HEK293 (cell line): ENCODE measurements at regions not wholly inside any gene's neighbourhood (a gene's known extent, or its start where the extent isn't known, plus 50 kb on each side); places are given as distances from the start of the nearest gene placed in this dataset.

Source experiments
- CTCF ChIA-PET: fragments of 350-600 bp; formaldehyde crosslinking; extraction: SDS; loops from one replicate; lab custom pipeline; 2021; ENCODE audit warnings: antibody characterized with exemption; lab: Yijun Ruan, JAX
- POLR2A ChIA-PET: fragments of 300-600 bp; formaldehyde crosslinking; extraction: SDS; loops from one replicate; lab custom pipeline; 2020; ENCODE audit warnings: antibody characterized with exemption, inconsistent platforms; lab: Yijun Ruan, JAX
- H3K27ac ChIP-seq: fragments of 200-500 bp; sonication (Bioruptor generic); 2 replicates; pipeline ENCODE4 v1.5.1; 2014; ENCODE audit warnings: low read depth, low read length, control low read depth, inconsistent platforms; ENCODE audit errors: extremely low read depth
- H3K36me3 ChIP-seq, 2 experiments: fragments of 200-500 bp in 1 of 2; sonication (Bioruptor generic) in 1 of 2; 1 replicate in 1 of 2; 2 replicates in 1 of 2; pipeline ENCODE4 v1.5.1; 2014 to 2017; ENCODE audit warnings: inconsistent platforms in 2 of 2, low read length in 2 of 2; ENCODE audit not compliant: control insufficient read depth in 2 of 2, insufficient read depth in 1 of 2
- H3K4me1 ChIP-seq: fragments of 200-500 bp; sonication (Bioruptor generic); 2 replicates; pipeline ENCODE4 v1.5.1; 2014; ENCODE audit warnings: mild to moderate bottlenecking, low read length, inconsistent platforms; ENCODE audit not compliant: control insufficient read depth, insufficient read depth
- H3K4me3 ChIP-seq: 2 replicates; pipeline ENCODE4 v1.5.1; 2011; ENCODE audit warnings: low read depth, mild to moderate bottlenecking, control low read depth, low read length, moderate library complexity
- H3K9me3 ChIP-seq: fragments of 200-500 bp; sonication (Bioruptor generic); 2 replicates; pipeline ENCODE4 v1.5.1; 2014; ENCODE audit warnings: low read depth, low read length, inconsistent platforms; ENCODE audit not compliant: control insufficient read depth, insufficient read depth
- BCL11A ChIP-seq: fragments of 450-650 bp; formaldehyde crosslinking; IDR thresholded peaks from 2 replicates; pipeline ENCODE4 v1.5.1; 2016; ENCODE audit warnings: low read depth, missing biosample characterization, missing genetic modification characterization
- KLF7 ChIP-seq: fragments of 450-650 bp; formaldehyde crosslinking; IDR thresholded peaks from 2 replicates; pipeline ENCODE4 v1.5.1; 2016; ENCODE audit warnings: missing biosample characterization, missing genetic modification characterization, borderline replicate concordance
- SALL2 ChIP-seq: fragments of 450-650 bp; formaldehyde crosslinking; IDR thresholded peaks from 2 replicates; pipeline ENCODE4 v1.5.0; 2017; ENCODE audit warnings: missing biosample characterization, mild to moderate bottlenecking, missing genetic modification characterization, borderline replicate concordance
- ZBTB21 ChIP-seq: fragments of 450-650 bp; formaldehyde crosslinking; IDR thresholded peaks from 2 replicates; pipeline ENCODE4 v1.5.1; 2017; ENCODE audit warnings: missing biosample characterization, missing genetic modification characterization
- ZBTB6 ChIP-seq: fragments of 450-650 bp; formaldehyde crosslinking; IDR thresholded peaks from 2 replicates; pipeline ENCODE4 v1.5.1; 2017; ENCODE audit warnings: missing biosample characterization, missing genetic modification characterization
- ZBTB8A ChIP-seq: fragments of 450-650 bp; formaldehyde crosslinking; IDR thresholded peaks from 2 replicates; pipeline ENCODE4 v1.5.1; 2016; ENCODE audit warnings: missing biosample characterization, missing genetic modification characterization
- ZNF266 ChIP-seq: fragments of 450-650 bp; formaldehyde crosslinking; IDR thresholded peaks from 2 replicates; pipeline ENCODE4 v1.5.1; 2016; ENCODE audit warnings: missing biosample characterization, missing genetic modification characterization, low read depth
- ZNF341 ChIP-seq: fragments of 450-650 bp; formaldehyde crosslinking; IDR thresholded peaks from 2 replicates; pipeline ENCODE4; 2016; ENCODE audit warnings: low read depth, missing biosample characterization, missing genetic modification characterization
- ZNF350 ChIP-seq: fragments of 450-650 bp; formaldehyde crosslinking; IDR thresholded peaks from 2 replicates; pipeline ENCODE4 v1.5.0; 2017; ENCODE audit warnings: missing biosample characterization, mild to moderate bottlenecking, missing genetic modification characterization
- ZNF529 ChIP-seq: fragments of 450-650 bp; formaldehyde crosslinking; IDR thresholded peaks from 2 replicates; pipeline ENCODE4 v1.5.1; 2017; ENCODE audit warnings: missing genetic modification characterization, missing biosample characterization; ENCODE audit not compliant: insufficient replicate concordance
- ZNF664 ChIP-seq: fragments of 450-650 bp; formaldehyde crosslinking; IDR thresholded peaks from 2 replicates; pipeline ENCODE4 v1.5.1; 2016; ENCODE audit warnings: missing biosample characterization, missing genetic modification characterization
- ZNF701 ChIP-seq: fragments of 450-650 bp; formaldehyde crosslinking; IDR thresholded peaks from 2 replicates; pipeline ENCODE4 v1.5.1; 2016; ENCODE audit warnings: missing biosample characterization, missing genetic modification characterization
- TF ChIP-seq, protein P1 (sequence below): fragments of 450-650 bp; formaldehyde crosslinking; IDR thresholded peaks from 2 replicates; pipeline ENCODE4; 2016; ENCODE audit warnings: missing biosample characterization, missing genetic modification characterization
- TF ChIP-seq, protein P2 (sequence below): fragments of 450-650 bp; IDR thresholded peaks from 2 replicates; pipeline ENCODE4 v1.5.1; 2018; ENCODE audit warnings: missing biosample characterization, missing genetic modification characterization
- TF ChIP-seq, protein P3 (sequence below): fragments of 450-650 bp; formaldehyde crosslinking; IDR thresholded peaks from 2 replicates; pipeline ENCODE4 v1.5.1; 2016; ENCODE audit warnings: missing biosample characterization, missing genetic modification characterization

DNA sequence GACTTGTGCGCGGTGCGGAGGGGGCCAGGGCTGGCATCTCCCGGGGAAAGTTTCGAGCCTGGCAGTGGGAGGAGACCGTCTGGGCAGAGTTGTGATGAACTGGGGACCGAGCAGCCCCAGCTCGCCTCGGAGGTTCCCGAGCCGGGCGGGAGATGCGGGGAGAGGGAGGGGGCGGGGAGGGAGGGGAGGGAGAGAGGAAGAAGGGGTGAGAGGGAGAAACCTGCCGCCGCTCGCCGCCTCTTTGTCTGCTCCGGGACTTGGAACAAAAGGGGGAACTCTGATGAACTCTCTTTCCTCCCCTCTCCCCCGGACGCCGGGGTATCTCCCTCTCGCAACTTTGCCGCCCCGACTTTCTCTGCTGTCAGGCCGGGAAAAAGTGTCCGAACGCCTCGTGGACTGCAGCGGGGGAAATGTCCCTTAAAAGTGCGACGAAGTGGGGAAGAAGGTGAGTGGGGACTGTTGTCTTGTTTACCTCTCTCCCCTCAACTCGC, 72.7 kb downstream of the SOX4 start:
- ChIA-PET POLR2A (interaction anchor here (0.6 kb wide), 1 partner anchor 12 kb away, joined by 3 read pairs; no protein-coding TSS in a partner anchor), CTCF (no interaction called here)
- no peak overlapping the region for H3K4me3 ChIP-seq
- H3K9me3 ChIP-seq, result no peaks in the 10 kb centered on the region
- TF ChIP-seq ZBTB21 (tag by site-specific recombination) (no peak), SALL2 (no peak), ZNF701 (tag by site-specific recombination) (no peak), ZBTB6 (tag by site-specific recombination) (no peak), ZNF266 (tag by site-specific recombination) (no peak), ZNF529 (tag by site-specific recombination) (no peak), BCL11A (tag by site-specific recombination) (no peak)
- TF ChIP-seq, protein P1, sequence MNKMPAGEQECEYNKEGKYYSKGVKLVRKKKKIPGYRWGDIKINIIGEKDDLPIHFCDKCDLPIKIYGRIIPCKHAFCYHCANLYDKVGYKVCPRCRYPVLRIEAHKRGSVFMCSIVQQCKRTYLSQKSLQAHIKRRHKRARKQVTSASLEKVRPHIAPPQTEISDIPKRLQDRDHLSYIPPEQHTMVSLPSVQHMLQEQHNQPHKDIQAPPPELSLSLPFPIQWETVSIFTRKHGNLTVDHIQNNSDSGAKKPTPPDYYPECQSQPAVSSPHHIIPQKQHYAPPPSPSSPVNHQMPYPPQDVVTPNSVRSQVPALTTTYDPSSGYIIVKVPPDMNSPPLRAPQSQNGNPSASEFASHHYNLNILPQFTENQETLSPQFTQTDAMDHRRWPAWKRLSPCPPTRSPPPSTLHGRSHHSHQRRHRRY (tag by site-specific recombination), result no peak
- TF ChIP-seq, protein P2, sequence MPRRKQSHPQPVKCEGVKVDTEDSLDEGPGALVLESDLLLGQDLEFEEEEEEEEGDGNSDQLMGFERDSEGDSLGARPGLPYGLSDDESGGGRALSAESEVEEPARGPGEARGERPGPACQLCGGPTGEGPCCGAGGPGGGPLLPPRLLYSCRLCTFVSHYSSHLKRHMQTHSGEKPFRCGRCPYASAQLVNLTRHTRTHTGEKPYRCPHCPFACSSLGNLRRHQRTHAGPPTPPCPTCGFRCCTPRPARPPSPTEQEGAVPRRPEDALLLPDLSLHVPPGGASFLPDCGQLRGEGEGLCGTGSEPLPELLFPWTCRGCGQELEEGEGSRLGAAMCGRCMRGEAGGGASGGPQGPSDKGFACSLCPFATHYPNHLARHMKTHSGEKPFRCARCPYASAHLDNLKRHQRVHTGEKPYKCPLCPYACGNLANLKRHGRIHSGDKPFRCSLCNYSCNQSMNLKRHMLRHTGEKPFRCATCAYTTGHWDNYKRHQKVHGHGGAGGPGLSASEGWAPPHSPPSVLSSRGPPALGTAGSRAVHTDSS (tag by site-specific recombination), result no peak
- no peak overlapping the region for H3K27ac ChIP-seq
- H3K4me1 ChIP-seq, result peaks cover 8% of the 10 kb centered on the region
- H3K36me3 ChIP-seq, result no peaks in the 10 kb centered on the region

GRCh38 chr6:21666853-21667681, 73.5 kb downstream of the SOX4 start:
- TF ChIP-seq ZBTB8A (tag by site-specific recombination) (no peak), KLF7 (tag by site-specific recombination) (no peak), ZNF350 (tag by site-specific recombination) (no peak)
- TF ChIP-seq, protein P3, sequence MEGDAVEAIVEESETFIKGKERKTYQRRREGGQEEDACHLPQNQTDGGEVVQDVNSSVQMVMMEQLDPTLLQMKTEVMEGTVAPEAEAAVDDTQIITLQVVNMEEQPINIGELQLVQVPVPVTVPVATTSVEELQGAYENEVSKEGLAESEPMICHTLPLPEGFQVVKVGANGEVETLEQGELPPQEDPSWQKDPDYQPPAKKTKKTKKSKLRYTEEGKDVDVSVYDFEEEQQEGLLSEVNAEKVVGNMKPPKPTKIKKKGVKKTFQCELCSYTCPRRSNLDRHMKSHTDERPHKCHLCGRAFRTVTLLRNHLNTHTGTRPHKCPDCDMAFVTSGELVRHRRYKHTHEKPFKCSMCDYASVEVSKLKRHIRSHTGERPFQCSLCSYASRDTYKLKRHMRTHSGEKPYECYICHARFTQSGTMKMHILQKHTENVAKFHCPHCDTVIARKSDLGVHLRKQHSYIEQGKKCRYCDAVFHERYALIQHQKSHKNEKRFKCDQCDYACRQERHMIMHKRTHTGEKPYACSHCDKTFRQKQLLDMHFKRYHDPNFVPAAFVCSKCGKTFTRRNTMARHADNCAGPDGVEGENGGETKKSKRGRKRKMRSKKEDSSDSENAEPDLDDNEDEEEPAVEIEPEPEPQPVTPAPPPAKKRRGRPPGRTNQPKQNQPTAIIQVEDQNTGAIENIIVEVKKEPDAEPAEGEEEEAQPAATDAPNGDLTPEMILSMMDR, result no peak
- ChIA-PET CTCF (interaction anchor here (0.6 kb wide), 1 partner anchor 284 kb away, joined by 3 read pairs; no protein-coding TSS in a partner anchor), POLR2A (interaction anchor here (0.6 kb wide), 1 partner anchor 140 kb away, joined by 3 read pairs; no protein-coding TSS in a partner anchor)
- Histone ChIP-seq H3K9me3 (no peaks in the 10 kb centered on the region), H3K36me3 (no peaks in the 10 kb centered on the region), H3K4me1 (peaks cover 8% of the 10 kb centered on the region), H3K27ac (no peak overlapping the region), H3K4me3 (no peak overlapping the region)

DNA sequence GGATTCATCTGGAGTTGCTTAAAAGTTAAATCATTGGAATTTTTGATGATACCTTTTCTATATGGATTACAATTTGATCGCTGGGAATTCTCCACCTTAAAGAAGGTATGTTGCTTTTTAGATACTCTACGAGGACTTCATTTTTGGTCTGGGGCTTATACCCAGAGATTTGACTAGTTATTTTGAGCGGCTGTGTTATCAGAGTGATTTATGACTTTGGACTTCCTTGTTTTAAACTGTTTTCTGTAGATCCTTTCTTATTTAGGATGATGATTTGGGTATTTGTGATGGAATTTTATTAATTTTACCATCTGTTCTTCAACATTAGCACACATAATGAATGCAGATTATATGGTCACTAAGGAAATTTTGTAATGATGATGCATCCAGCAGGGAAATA, 75.2 kb downstream of the SOX4 start:
- ChIA-PET CTCF (no interaction called here), POLR2A (no interaction called here)
- H3K27ac ChIP-seq, result no peak overlapping the region
- TF ChIP-seq ZNF664 (no peak), ZNF341 (no peak)
- TF ChIP-seq, all 188 proteins: peak for 0
- no peak overlapping the region for H3K4me3 ChIP-seq
- H3K36me3 ChIP-seq, result no peaks in the 10 kb centered on the region
- peaks cover 8% of the 10 kb centered on the region for H3K4me1 ChIP-seq
- H3K9me3 ChIP-seq, result no peaks in the 10 kb centered on the region
